HL-60 (cell line): ENCODE measurements at regions not wholly inside any gene's neighbourhood (a gene's known extent, or its start where the extent isn't known, plus 50 kb on each side); places are given as distances from the start of the nearest gene placed in this dataset.

Experiments used
- CTCF ChIP-seq: IDR thresholded peaks from one replicate; pipeline ENCODE4 v1.5.1; 2011; ENCODE audit warnings: low read length, control low read depth, inconsistent platforms; ENCODE audit not compliant: insufficient read depth
- GABPA ChIP-seq: IDR thresholded peaks from 2 replicates; pipeline ENCODE4 v1.6.1; 2012; ENCODE audit warnings: low read depth
- POLR2AphosphoS5 ChIP-seq: IDR thresholded peaks from 2 replicates; pipeline ENCODE4 v1.6.1; 2012; ENCODE audit warnings: low read depth
- SPI1 ChIP-seq: IDR thresholded peaks from 2 replicates; pipeline ENCODE4 v1.6.1; 2012; ENCODE audit warnings: low read depth, mild to moderate bottlenecking, borderline replicate concordance
- TF ChIP-seq, protein P1 (sequence below): IDR thresholded peaks from 2 replicates; pipeline ENCODE4 v1.6.1; 2012; ENCODE audit warnings: low read depth; ENCODE audit not compliant: insufficient replicate concordance

DNA sequence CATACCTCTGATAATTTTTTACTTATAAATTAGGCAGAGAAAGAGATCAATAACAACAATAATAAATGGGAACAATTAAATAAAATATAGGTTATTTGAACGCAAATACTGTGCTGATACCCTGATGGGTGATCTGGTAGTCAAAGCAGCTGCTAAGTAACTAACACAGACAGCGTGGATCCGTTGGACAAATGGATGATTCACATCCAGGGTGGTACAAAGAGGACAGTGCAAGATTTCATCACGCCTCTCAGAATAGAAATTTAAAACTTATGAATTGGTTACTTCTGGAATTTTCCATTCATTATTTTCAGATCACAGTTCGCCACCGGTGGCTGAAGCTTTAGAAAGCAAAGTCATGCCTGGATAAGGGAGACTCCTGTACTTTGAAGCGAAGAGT lies 1066.0 kb upstream of the ADGRL3 start:
- TF ChIP-seq POLR2AphosphoS5 (no peak), CTCF (no peak), GABPA (no peak), SPI1 (no peak)
- TF ChIP-seq, protein P1, sequence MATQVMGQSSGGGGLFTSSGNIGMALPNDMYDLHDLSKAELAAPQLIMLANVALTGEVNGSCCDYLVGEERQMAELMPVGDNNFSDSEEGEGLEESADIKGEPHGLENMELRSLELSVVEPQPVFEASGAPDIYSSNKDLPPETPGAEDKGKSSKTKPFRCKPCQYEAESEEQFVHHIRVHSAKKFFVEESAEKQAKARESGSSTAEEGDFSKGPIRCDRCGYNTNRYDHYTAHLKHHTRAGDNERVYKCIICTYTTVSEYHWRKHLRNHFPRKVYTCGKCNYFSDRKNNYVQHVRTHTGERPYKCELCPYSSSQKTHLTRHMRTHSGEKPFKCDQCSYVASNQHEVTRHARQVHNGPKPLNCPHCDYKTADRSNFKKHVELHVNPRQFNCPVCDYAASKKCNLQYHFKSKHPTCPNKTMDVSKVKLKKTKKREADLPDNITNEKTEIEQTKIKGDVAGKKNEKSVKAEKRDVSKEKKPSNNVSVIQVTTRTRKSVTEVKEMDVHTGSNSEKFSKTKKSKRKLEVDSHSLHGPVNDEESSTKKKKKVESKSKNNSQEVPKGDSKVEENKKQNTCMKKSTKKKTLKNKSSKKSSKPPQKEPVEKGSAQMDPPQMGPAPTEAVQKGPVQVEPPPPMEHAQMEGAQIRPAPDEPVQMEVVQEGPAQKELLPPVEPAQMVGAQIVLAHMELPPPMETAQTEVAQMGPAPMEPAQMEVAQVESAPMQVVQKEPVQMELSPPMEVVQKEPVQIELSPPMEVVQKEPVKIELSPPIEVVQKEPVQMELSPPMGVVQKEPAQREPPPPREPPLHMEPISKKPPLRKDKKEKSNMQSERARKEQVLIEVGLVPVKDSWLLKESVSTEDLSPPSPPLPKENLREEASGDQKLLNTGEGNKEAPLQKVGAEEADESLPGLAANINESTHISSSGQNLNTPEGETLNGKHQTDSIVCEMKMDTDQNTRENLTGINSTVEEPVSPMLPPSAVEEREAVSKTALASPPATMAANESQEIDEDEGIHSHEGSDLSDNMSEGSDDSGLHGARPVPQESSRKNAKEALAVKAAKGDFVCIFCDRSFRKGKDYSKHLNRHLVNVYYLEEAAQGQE = no peak
